GM23338 (cell line): ENCODE measurements at regions not wholly inside any gene's neighbourhood (a gene's known extent, or its start where the extent isn't known, plus 50 kb on each side); places are given as distances from the start of the nearest gene placed in this dataset.

ENCODE experiments used
- CTCF ChIP-seq, 2 experiments: fragments of 200-600 bp in 1 of 2; sonication (generic) in 1 of 2; conservative IDR thresholded peaks; 2 replicates each; pipeline versions ENCODE4 v1.5.1 to v1.6.1; 2016 to 2017; ENCODE audit warnings: antibody characterized with exemption in 2 of 2, low read depth in 2 of 2, mild to moderate bottlenecking in 2 of 2, moderate library complexity in 1 of 2
- EZH2 ChIP-seq: fragments of 200-600 bp; sonication (generic); IDR thresholded peaks from one replicate; pipeline ENCODE4 v1.8.0; 2017; ENCODE audit warnings: antibody characterized with exemption, mild to moderate bottlenecking, low read depth; ENCODE audit not compliant: unreplicated experiment
- REST ChIP-seq: IDR thresholded peaks from one replicate; pipeline ENCODE4 v1.6.1; 2018; ENCODE audit warnings: antibody characterized with exemption; ENCODE audit not compliant: unreplicated experiment

GRCh38 chr3:187888701-187889100, 143.4 kb upstream of the BCL6 start:
- TF ChIP-seq CTCF (conservative IDR thresholded peaks at IDR 0.05; ENCODE audit: low read depth in 2 of 2) (no peak), EZH2 (no peak), REST (no peak)
